H9 (cell line): ENCODE measurements at regions not wholly inside any gene's neighbourhood (a gene's known extent, or its start where the extent isn't known, plus 50 kb on each side); places are given as distances from the start of the nearest gene placed in this dataset.

Experiments
- DNase-seq: peaks from one replicate; pipeline ENCODE4 v3.0.0-alpha.2; 2017
- H2AFZ ChIP-seq: one replicate; pipeline ENCODE4 v1.6.1; 2013; ENCODE audit warnings: mild to moderate bottlenecking, low read length, control low read depth, moderate library complexity
- H2AK5ac ChIP-seq: 2 replicates; pipeline ENCODE4 v1.6.1; 2013; ENCODE audit warnings: low read length, control low read depth, mixed read lengths; ENCODE audit not compliant: insufficient read length
- H2BK120ac ChIP-seq: one replicate; pipeline ENCODE4 v1.6.1; 2013; ENCODE audit warnings: low read depth, mild to moderate bottlenecking, low read length, control low read depth, inconsistent platforms; ENCODE audit not compliant: poor library complexity, severe bottlenecking
- H2BK12ac ChIP-seq: 2 replicates; pipeline ENCODE4 v1.6.1; 2013; ENCODE audit warnings: low read length, control low read depth, mixed read lengths, low read depth; ENCODE audit not compliant: insufficient read length
- H2BK15ac ChIP-seq: 2 replicates; pipeline ENCODE4 v1.6.1; 2013; ENCODE audit warnings: low read depth, low read length, control low read depth
- H2BK20ac ChIP-seq: one replicate; pipeline ENCODE4 v1.6.1; 2013; ENCODE audit warnings: low read depth, mild to moderate bottlenecking, low read length, control low read depth, inconsistent platforms; ENCODE audit not compliant: poor library complexity, severe bottlenecking
- H2BK5ac ChIP-seq: 2 replicates; pipeline ENCODE4 v1.6.1; 2013; ENCODE audit warnings: low read length, control low read depth, mixed read lengths; ENCODE audit not compliant: insufficient read length
- H3K14ac ChIP-seq: 2 replicates; pipeline ENCODE4 v1.6.1; 2013; ENCODE audit warnings: low read length, control low read depth; ENCODE audit not compliant: insufficient read depth
- H3K18ac ChIP-seq: 2 replicates; pipeline ENCODE4 v1.6.1; 2013; ENCODE audit warnings: low read depth, mild to moderate bottlenecking, mixed read lengths, low read length, control low read depth; ENCODE audit not compliant: insufficient read length
- H3K23ac ChIP-seq: 2 replicates; pipeline ENCODE4 v1.6.1; 2013; ENCODE audit warnings: low read length, control low read depth, mixed read lengths, low read depth; ENCODE audit not compliant: insufficient read length
- H3K23me2 ChIP-seq: 2 replicates; pipeline ENCODE4 v1.6.1; 2013; ENCODE audit warnings: low read depth, mild to moderate bottlenecking, mixed read lengths, low read length, control low read depth; ENCODE audit not compliant: insufficient read length, poor library complexity, severe bottlenecking
- H3K27ac ChIP-seq: 2 replicates; pipeline ENCODE4 v1.5.1; 2013; ENCODE audit warnings: low read length, control low read depth, mixed read lengths, low read depth; ENCODE audit not compliant: insufficient read length
- H3K27me3 ChIP-seq: 2 replicates; pipeline ENCODE4 v1.6.1; 2013; ENCODE audit warnings: low read length, control low read depth, inconsistent platforms; ENCODE audit not compliant: insufficient read depth
- H3K4ac ChIP-seq: 2 replicates; pipeline ENCODE4 v1.6.1; 2013; ENCODE audit warnings: low read depth, mild to moderate bottlenecking, control low read depth, inconsistent platforms, low read length, moderate library complexity
- H3K4me1 ChIP-seq: 2 replicates; pipeline ENCODE4 v1.6.1; 2013; ENCODE audit warnings: low read length, control low read depth, inconsistent platforms; ENCODE audit not compliant: insufficient read depth
- H3K4me2 ChIP-seq: 2 replicates; pipeline ENCODE4 v1.6.1; 2013; ENCODE audit warnings: low read length, control low read depth, mixed read lengths; ENCODE audit not compliant: insufficient read length, insufficient read depth
- H3K56ac ChIP-seq: 2 replicates; pipeline ENCODE4 v1.6.1; 2013; ENCODE audit warnings: low read depth, mild to moderate bottlenecking, mixed read lengths, low read length, control low read depth; ENCODE audit not compliant: insufficient read length
- H3K79me1 ChIP-seq: 2 replicates; pipeline ENCODE4 v1.6.1; 2013; ENCODE audit warnings: low read depth, mild to moderate bottlenecking, moderate library complexity, low read length, control low read depth, inconsistent platforms; ENCODE audit not compliant: insufficient read depth, poor library complexity, severe bottlenecking
- H3K79me2 ChIP-seq: 2 replicates; pipeline ENCODE4 v1.6.1; 2013; ENCODE audit warnings: low read length, control low read depth, inconsistent platforms; ENCODE audit not compliant: insufficient read depth
- H3K9ac ChIP-seq: 2 replicates; pipeline ENCODE4 v1.6.1; 2013; ENCODE audit warnings: low read length, control low read depth, mixed read lengths; ENCODE audit not compliant: insufficient read length; ENCODE audit errors: extremely low read depth
- H3K9me3 ChIP-seq: one replicate; pipeline ENCODE4 v1.6.1; 2013; ENCODE audit warnings: low read depth, low read length, inconsistent platforms; ENCODE audit not compliant: control insufficient read depth
- H3T11ph ChIP-seq: one replicate; pipeline ENCODE4 v1.6.1; 2013; ENCODE audit warnings: mild to moderate bottlenecking, low read length, control low read depth, inconsistent platforms
- H4K20me1 ChIP-seq: one replicate; pipeline ENCODE4 v1.6.1; 2013; ENCODE audit not compliant: control insufficient read depth, insufficient read length, insufficient read depth
- H4K5ac ChIP-seq: 2 replicates; pipeline ENCODE4 v1.6.1; 2013; ENCODE audit warnings: low read depth, mild to moderate bottlenecking, mixed read lengths, low read length, control low read depth; ENCODE audit not compliant: insufficient read length
- H4K8ac ChIP-seq: replicated peaks from 2 replicates; pipeline ENCODE4 v1.6.1; 2013; ENCODE audit warnings: low read length, control low read depth, mixed read lengths, low read depth; ENCODE audit not compliant: insufficient read length
- H4K91ac ChIP-seq: 2 replicates; pipeline ENCODE4 v1.6.1; 2013; ENCODE audit warnings: low read depth, mild to moderate bottlenecking, moderate library complexity, mixed read lengths, low read length, control low read depth; ENCODE audit not compliant: insufficient read length
- H3K27ac Mint-ChIP-seq, 3 experiments: 2 replicates in 2 of 3; 3 replicates in 1 of 3; pipeline ENCODE4 v1.8.0; 2020 to 2021; ENCODE audit warnings: mixed read lengths in 3 of 3, mild to moderate bottlenecking in 1 of 3, moderate library complexity in 1 of 3
- H3K27me3 Mint-ChIP-seq: 2 replicates; pipeline ENCODE4 v1.8.0; 2021; ENCODE audit warnings: low read depth, mild to moderate bottlenecking, moderate library complexity, mixed read lengths
- H3K36me3 Mint-ChIP-seq, 3 experiments: 2 replicates in 2 of 3; 3 replicates in 1 of 3; pipeline ENCODE4 v1.8.0; 2020 to 2021; ENCODE audit warnings: low read depth in 3 of 3, mixed read lengths in 3 of 3; ENCODE audit not compliant: insufficient read depth in 1 of 3
- H3K4me1 Mint-ChIP-seq, 2 experiments: 2 replicates each; pipeline ENCODE4 v1.8.0; 2020; ENCODE audit warnings: mixed read lengths in 2 of 2
- H3K4me3 Mint-ChIP-seq, 2 experiments: 2 replicates in 1 of 2; 3 replicates in 1 of 2; pipeline ENCODE4 v1.8.0; 2020 to 2021; ENCODE audit warnings: mild to moderate bottlenecking in 2 of 2, mixed read lengths in 2 of 2, moderate library complexity in 1 of 2
- H3K9me3 Mint-ChIP-seq, 2 experiments: 2 replicates in 1 of 2; 3 replicates in 1 of 2; pipeline ENCODE4 v1.8.0; 2020; ENCODE audit warnings: mild to moderate bottlenecking in 2 of 2, mixed read lengths in 2 of 2, moderate library complexity in 1 of 2
- WGBS: extraction: QIAGEN DNeasy Blood & Tissue Kit; methylation state at CpG from one replicate; pipeline ENCODE4 v1.1.7; 2013; ENCODE audit warnings: missing lambda C conversion rate, low lambda C conversion rate, mixed read lengths; ENCODE audit not compliant: insufficient read length; ENCODE audit errors: extremely low coverage; 5-methylcytosine and 5-hydroxymethylcytosine counted together
- TF ChIP-seq, protein P1 (sequence below): fragments of 200-600 bp; sonication (generic); conservative IDR thresholded peaks from 3 replicates; pipeline ENCODE4 v1.8.0; 2021; ENCODE audit warnings: antibody characterized with exemption, mild to moderate bottlenecking

- TF ChIP-seq, protein P1, sequence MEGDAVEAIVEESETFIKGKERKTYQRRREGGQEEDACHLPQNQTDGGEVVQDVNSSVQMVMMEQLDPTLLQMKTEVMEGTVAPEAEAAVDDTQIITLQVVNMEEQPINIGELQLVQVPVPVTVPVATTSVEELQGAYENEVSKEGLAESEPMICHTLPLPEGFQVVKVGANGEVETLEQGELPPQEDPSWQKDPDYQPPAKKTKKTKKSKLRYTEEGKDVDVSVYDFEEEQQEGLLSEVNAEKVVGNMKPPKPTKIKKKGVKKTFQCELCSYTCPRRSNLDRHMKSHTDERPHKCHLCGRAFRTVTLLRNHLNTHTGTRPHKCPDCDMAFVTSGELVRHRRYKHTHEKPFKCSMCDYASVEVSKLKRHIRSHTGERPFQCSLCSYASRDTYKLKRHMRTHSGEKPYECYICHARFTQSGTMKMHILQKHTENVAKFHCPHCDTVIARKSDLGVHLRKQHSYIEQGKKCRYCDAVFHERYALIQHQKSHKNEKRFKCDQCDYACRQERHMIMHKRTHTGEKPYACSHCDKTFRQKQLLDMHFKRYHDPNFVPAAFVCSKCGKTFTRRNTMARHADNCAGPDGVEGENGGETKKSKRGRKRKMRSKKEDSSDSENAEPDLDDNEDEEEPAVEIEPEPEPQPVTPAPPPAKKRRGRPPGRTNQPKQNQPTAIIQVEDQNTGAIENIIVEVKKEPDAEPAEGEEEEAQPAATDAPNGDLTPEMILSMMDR: no peak
- Mint-ChIP-seq H3K36me3 (peaks cover 0 to under 1% (median 0%) of the 10 kb centered on the region in 3 experiments; a peak in 1 of 7 replicates), H3K4me3 (no peak overlapping the region), H3K9me3 (no peaks in the 10 kb centered on the region), H3K4me1 (peaks cover 10 to 13% of the 10 kb centered on the region in 2 experiments; a peak in 3 of 4 replicates), H3K27ac (no peak overlapping the region; a peak in 2 of 7 replicates), H3K27me3 (no peaks in the 10 kb centered on the region)
- H2BK15ac ChIP-seq: no peak overlapping the region
- no peak overlapping the region for H3K23ac ChIP-seq
- no peak overlapping the region for H2AK5ac ChIP-seq
- H3K4me2 ChIP-seq: no peak overlapping the region
- no peak overlapping the region for H4K5ac ChIP-seq
- H3K4ac ChIP-seq: no peak overlapping the region
- H3K18ac ChIP-seq: no peak overlapping the region
- no peak overlapping the region for H4K8ac ChIP-seq
- no peaks in the 10 kb centered on the region for H4K20me1 ChIP-seq
- H2BK20ac ChIP-seq: no peak overlapping the region
- H3K27me3 ChIP-seq: no peaks in the 10 kb centered on the region
- H3K79me1 ChIP-seq: no peaks in the 10 kb centered on the region
- H2BK12ac ChIP-seq: no peak overlapping the region
- H2BK120ac ChIP-seq: no peak overlapping the region
- no peak for DNase-seq
- H3K4me1 ChIP-seq: no peaks in the 10 kb centered on the region
- no peak overlapping the region for H4K91ac ChIP-seq
- no peak overlapping the region for H3T11ph ChIP-seq
- no peak overlapping the region for H3K9ac ChIP-seq
- no peak overlapping the region for H2BK5ac ChIP-seq
- WGBS: no CpG with 5 or more reads among the region's 5 CpGs
- H3K79me2 ChIP-seq: no peaks in the 10 kb centered on the region
- H3K14ac ChIP-seq: no peak overlapping the region
- H3K27ac ChIP-seq: no peak overlapping the region
- no peaks in the 10 kb centered on the region for H3K9me3 ChIP-seq
- H3K23me2 ChIP-seq: no peaks in the 10 kb centered on the region
- H2AFZ ChIP-seq: no peak overlapping the region
- no peak overlapping the region for H3K56ac ChIP-seq
These were observed 410.0 kb upstream of the KCNH7 start for GRCh38 chr2:163248376-163249253.
